ENCODE measurements at regions not wholly inside any gene's neighbourhood (a gene's known extent, or its start where the extent isn't known, plus 50 kb on each side); places are given as distances from the start of the nearest gene placed in this dataset.
"Not testable (repeated sequence)": the region's sequence is repeated elsewhere in the genome, so short reads cannot be mapped to it uniquely, and the experiment has no call there.

GRCh38 chr9:31185831-31186230 is 1198.6 kb upstream of the ACO1 start:
- no peak overlapping the region for H3K27ac ChIP-seq
- TF ChIP-seq ZFX (IDR thresholded peaks at IDR 0.05) = no peak
- no peak for TF ChIP-seq CTCF (conservative IDR thresholded peaks at IDR 0.05)

DNA sequence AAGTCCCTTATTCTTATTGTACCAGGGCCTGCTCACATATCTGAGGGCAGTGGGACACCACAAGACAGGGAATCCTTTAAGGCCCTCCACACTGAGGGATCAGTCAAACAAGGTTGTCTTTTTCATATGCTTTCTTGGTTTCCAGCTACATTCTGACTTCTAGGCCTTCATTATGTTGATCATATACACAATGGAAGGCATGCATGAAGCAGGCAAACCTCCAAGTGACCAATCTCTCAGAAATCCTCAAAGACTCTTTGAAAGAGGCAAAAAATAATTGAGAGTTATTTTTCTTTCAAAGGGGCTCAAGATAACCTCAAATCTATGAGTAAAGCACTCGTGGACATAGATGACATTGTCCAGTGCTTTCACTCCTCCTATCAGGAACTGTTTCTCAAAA is 1195.9 kb upstream of the ACO1 start:
- H3K27ac ChIP-seq = no peak overlapping the region
- TF ChIP-seq ZFX (IDR thresholded peaks at IDR 0.05) = no peak

DNA sequence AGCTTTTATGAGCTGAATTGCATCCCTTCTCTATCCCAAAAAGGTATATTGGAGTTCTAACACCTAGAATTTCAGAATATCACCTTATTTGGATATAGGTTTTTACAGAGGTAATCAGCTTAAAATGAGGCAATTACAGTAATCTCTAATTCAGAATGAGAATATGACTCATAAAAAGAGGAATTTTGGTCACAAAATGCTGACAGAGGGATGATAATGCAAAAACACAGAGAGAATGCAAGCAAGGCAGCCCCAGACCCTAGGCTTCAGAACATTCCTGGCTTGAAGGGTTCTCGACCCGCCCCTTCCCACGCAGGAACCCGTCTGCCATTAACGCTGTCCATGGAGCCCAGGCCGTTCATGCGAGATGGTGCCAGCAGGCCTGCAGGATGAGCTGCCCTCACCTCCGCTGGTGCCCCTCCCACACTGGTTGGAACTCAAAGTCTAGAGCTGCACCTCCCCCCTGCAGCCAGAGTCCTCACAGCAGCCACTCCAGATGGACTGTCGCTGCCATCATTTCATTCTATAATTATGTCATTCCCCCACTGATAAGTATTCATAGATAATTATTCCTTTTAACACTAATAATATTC is 1173.4 kb upstream of the ACO1 start:
- TF ChIP-seq CTCF (conservative IDR thresholded peaks at IDR 0.05) (no peak), ZFX (IDR thresholded peaks at IDR 0.05) (no peak)
- H3K27ac ChIP-seq = no peak overlapping the region

DNA sequence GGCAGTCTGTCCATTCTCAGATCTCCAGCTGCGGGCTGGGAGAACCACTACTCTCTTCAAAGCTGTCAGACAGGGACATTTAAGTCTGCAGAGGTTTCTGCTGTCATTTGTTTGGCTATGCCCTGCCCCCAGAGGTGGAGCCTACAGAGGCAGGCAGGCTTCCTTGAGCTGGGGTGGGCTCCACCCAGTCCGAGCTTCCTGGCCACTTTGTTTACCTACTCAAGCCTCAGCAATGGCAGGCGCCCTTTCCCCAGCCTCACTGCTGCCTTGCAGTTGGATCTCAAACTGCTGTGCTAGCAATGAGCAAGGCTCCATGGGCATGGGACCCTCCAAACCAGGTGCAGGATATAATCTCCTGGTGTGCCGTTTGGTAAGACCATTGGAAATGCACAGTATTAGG is 1154.5 kb upstream of the ACO1 start:
- H3K27ac ChIP-seq = not testable (repeated sequence)

DNA sequence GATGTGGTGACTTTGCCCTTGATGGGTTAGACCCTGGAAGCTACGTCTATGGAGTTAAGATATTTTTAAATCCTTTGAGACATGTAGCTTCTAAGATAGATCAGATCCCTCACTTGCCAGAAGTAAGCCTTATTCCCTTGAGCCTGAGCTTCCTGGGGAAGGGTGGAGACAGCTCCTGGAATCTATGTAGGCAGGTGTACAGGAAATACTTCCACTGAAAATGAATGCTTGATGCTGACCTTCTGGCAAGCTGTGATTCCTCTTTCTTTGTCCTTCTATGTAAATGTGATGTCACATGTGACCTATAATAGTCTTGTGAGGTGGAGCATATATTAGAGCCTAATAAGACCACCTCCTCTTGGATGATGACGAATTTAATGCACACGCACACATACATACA is 1152.0 kb upstream of the ACO1 start:
- no peak overlapping the region for H3K27ac ChIP-seq
- no peak for TF ChIP-seq ZFX (IDR thresholded peaks at IDR 0.05)
- TF ChIP-seq CTCF (conservative IDR thresholded peaks at IDR 0.05) = no peak

DNA sequence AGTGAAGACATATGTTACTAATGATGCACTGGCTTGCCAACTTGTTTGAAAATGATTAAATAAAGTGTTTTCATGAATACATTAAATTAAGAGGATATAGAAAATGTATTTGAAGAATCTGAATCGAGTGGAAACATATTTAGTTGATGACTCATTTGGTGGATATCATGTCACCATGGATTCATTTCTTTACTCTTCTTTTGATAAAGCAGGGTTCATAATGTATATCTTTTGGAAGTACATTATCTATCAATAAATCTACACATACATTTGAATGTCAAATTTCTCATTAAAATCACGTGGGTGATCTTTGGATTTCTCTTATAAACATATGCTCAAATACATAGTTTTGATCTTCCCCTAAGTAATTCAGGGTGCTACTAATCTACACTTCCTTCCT is 1148.1 kb upstream of the ACO1 start:
- TF ChIP-seq CTCF (conservative IDR thresholded peaks at IDR 0.05) (no peak), ZFX (IDR thresholded peaks at IDR 0.05) (no peak)
- no peak overlapping the region for H3K27ac ChIP-seq

- no peak overlapping the region for H3K27ac ChIP-seq
- no peak for TF ChIP-seq ZFX (IDR thresholded peaks at IDR 0.05)
- no peak for TF ChIP-seq CTCF (conservative IDR thresholded peaks at IDR 0.05)
These were observed 1141.1 kb upstream of the ACO1 start for GRCh38 chr9:31243386-31243785.

DNA sequence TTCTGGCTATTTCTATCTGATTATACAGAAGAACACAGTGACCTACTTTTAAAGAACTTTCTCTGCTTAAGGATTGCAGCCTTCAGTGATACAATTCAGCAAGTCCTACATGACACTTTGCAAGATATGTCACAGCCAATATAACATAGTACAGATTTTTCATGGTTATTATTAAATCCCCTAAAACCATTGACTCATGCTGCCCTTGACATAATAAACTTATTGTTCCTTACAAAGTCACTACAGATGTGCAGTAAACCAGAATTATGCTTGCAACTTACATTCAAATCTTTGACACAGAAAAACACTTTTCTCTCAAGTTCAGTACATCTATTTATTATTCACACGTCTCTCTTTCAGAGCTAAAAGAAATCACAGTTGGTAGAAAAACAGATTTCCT is 1136.3 kb upstream of the ACO1 start:
- TF ChIP-seq ZFX (IDR thresholded peaks at IDR 0.05) (no peak), CTCF (conservative IDR thresholded peaks at IDR 0.05) (no peak)
- no peak overlapping the region for H3K27ac ChIP-seq

Measured in C4-2B (cell line).